Heart left ventricle (tissue), 16 donors: ENCODE measurements at regions not wholly inside any gene's neighbourhood (a gene's known extent, or its start where the extent isn't known, plus 50 kb on each side); places are given as distances from the start of the nearest gene placed in this dataset.
A peak's percentile ranks its signal among the peaks of the same experiment; 100 is the strongest.
"Not testable (repeated sequence)": the region's sequence is repeated elsewhere in the genome, so short reads cannot be mapped to it uniquely, and the experiment has no call there.

Experiments used
- ATAC-seq, 4 donors: fragments of 200-7000 bp; cut with Tn5 transposase; one replicate each; pipeline ENCODE4 v1.9.1; 2020 to 2022; ENCODE audit warnings: moderate library complexity in 4 of 4, mild to moderate bottlenecking in 3 of 4, moderate number of reproducible peaks in 1 of 4
- DNase-seq, 5 donors: peaks; one replicate each; pipeline ENCODE4 v3.0.0-alpha.2; 2020
- H3K27ac ChIP-seq, 12 donors: fragments of 200-600 bp; sonication (generic) in 4 of 12; one replicate each; pipeline versions ENCODE4 v1.5.0 to v1.8.0; 2016 to 2022; ENCODE audit warnings: mild to moderate bottlenecking in 2 of 12
- H3K27me3 ChIP-seq, 9 donors: fragments of 200-600 bp; sonication (generic) in 2 of 9; one replicate each; pipeline versions ENCODE4 v1.5.1 to v1.8.0; 2016 to 2022; ENCODE audit warnings: mild to moderate bottlenecking in 3 of 9
- H3K36me3 ChIP-seq, 9 donors: fragments of 200-600 bp; sonication (generic) in 2 of 9; one replicate each; pipeline versions ENCODE4 v1.5.0 to v1.8.0; 2018 to 2022; ENCODE audit warnings: mild to moderate bottlenecking in 2 of 9
- H3K4me1 ChIP-seq, 12 donors: fragments of 200-600 bp; sonication (generic) in 4 of 12; one replicate each; pipeline versions ENCODE4 v1.5.0 to v1.8.0; 2016 to 2022; ENCODE audit warnings: mild to moderate bottlenecking in 3 of 12
- H3K4me3 ChIP-seq, 12 donors: fragments of 200-600 bp; sonication (generic) in 4 of 12; one replicate each; pipeline versions ENCODE4 v1.5.0 to v1.8.0; 2017 to 2022; ENCODE audit warnings: mild to moderate bottlenecking in 9 of 12, moderate library complexity in 4 of 12
- H3K9me3 ChIP-seq, 12 donors: fragments of 200-600 bp; sonication (generic) in 4 of 12; one replicate each; pipeline versions ENCODE4 v1.5.0 to v1.8.0; 2016 to 2022; ENCODE audit warnings: mild to moderate bottlenecking in 1 of 12
- POLR2A ChIP-seq, 2 donors: fragments of 450-650 bp; IDR thresholded peaks; one replicate each; pipeline ENCODE4 v1.6.1; 2017; ENCODE audit warnings: antibody characterized with exemption in 2 of 2, mild to moderate bottlenecking in 2 of 2, moderate library complexity in 2 of 2
- WGBS, 4 donors: extraction: QIAGEN DNeasy Blood & Tissue Kit in 2 of 4; methylation state at CpG; one replicate each; pipeline versions ENCODE4 v1.1.5 to v1.1.7; 2013 to 2018; 5-methylcytosine and 5-hydroxymethylcytosine counted together
- intact Hi-C, 10 donors: fragments of 100-400 bp; cut with DNase I; formaldehyde crosslinking; loops; one replicate each; pipeline versions ENCODE4 v1.11.1 to v1.14.2; 2022
- TF ChIP-seq, protein P1 (sequence below), 12 donors: fragments of 200-600 bp; sonication (generic) in 4 of 12; IDR thresholded peaks; one replicate each; pipeline versions ENCODE4 v1.5.0 to v1.8.0; 2018 to 2022; ENCODE audit warnings: antibody characterized with exemption in 12 of 12, mild to moderate bottlenecking in 5 of 12
- donor health status: ischemic (EF 13 %, LVEDD 7.1; RV severe dilation, severe dysfunction).
- donor health status: healthy with polysubstance abuse.
- donor health status: DM: no; HTN: yes; CAD: no.
- donor health status: DM: no; HTN: no; CAD: no.
- donor health status: ischemic (EF 25% LVEDD 6.9; RV normal size, moderate dysfunction).
- donor health status: ischemic (EF 25% LVEDD 5.7; RV mildly dilated, moderate dysfunction).
- donor health status: healthy.
- donor health status: DM: yes; HTN: yes; CAD: no.
- donor health status: ischemic (EF 35%, LVEDD 5.7; RV mildly dilated, moderate dysfunction).
- donor health status: nonischemic (EF 11% LVEDD 7.7; RV severe dilation, severe dysfunction).
- donor health status: DM: yes; HTN: yes; CAD: no.
- donor health status: PGD.
- donor health status: ischemic (EF 29% LVEDD 5.4; RV normal size, mild dysfunction).
- donor health status: nonischemic (EF 23%, LVEDD 6.1; RV moderate dilation, normal function).

DNA sequence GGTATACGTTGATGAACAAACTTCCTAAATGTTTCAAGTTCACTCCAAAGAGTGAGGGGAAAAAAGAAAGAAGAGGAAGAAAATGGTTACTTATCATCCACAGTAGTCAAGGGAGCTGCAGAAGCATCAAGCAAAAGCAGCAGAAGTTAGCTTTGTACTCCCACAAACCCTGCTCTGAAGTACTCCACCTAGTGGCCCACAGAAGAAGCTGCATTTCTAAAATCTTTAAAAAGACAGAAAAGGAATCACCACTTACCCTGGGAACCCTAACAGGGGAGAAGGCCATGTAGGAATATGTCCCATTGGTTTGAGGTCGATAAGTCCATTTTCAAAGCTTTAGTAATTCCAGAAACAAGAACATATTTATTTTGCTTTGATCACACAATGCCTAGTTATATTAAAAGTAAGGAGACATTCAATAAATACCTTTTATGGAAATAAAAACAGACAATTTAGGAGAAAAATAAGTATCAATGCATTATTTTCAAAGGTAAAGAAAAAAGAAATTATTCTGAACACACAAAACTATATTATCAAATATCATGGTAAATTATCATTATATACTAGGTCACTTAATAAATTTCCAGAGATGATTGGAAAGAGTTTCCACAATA is 900.5 kb upstream of the DEFB115 start:
- H3K4me3 ChIP-seq, H3K4me1 ChIP-seq, H3K36me3 ChIP-seq, DNase-seq, H3K27me3 ChIP-seq, H3K9me3 ChIP-seq, ATAC-seq, H3K27ac ChIP-seq, intact Hi-C loops: not testable (repeated sequence)
- TF ChIP-seq, protein P1, sequence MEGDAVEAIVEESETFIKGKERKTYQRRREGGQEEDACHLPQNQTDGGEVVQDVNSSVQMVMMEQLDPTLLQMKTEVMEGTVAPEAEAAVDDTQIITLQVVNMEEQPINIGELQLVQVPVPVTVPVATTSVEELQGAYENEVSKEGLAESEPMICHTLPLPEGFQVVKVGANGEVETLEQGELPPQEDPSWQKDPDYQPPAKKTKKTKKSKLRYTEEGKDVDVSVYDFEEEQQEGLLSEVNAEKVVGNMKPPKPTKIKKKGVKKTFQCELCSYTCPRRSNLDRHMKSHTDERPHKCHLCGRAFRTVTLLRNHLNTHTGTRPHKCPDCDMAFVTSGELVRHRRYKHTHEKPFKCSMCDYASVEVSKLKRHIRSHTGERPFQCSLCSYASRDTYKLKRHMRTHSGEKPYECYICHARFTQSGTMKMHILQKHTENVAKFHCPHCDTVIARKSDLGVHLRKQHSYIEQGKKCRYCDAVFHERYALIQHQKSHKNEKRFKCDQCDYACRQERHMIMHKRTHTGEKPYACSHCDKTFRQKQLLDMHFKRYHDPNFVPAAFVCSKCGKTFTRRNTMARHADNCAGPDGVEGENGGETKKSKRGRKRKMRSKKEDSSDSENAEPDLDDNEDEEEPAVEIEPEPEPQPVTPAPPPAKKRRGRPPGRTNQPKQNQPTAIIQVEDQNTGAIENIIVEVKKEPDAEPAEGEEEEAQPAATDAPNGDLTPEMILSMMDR (IDR thresholded peaks at IDR 0.05): peak; percentile 43 to 79 (median 64)
- 15 to 34% (median 17%) methylated on average over 2 of the region's 2 CpGs for WGBS, 4 donors

DNA sequence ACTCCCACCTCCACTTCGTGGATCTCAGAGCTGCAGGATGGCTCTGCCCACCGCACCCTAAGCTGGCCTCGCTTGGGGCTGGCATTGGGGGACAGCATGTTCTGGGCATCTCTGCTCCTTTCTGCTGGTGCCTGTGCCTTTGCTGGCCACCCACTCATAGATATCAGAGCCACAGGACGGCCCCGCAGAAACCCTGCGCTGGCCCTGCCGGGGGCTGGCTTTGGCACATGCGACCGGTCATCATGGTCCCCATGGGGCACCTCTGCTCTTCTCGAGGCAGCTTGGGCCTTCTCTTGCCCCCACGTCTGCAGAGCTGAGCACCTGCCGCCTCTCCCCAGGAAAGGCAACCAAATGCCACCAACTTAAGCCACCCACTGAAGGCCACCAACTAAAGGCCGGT is 895.7 kb upstream of the DEFB115 start:
- ATAC-seq, H3K36me3 ChIP-seq, intact Hi-C loops, DNase-seq, H3K27ac ChIP-seq, H3K4me3 ChIP-seq, H3K27me3 ChIP-seq, H3K4me1 ChIP-seq, H3K9me3 ChIP-seq: not testable (repeated sequence)
- 67 to 93% (median 85%) methylated on average over 9 to 13 of the region's 13 CpGs for WGBS, 4 donors

DNA sequence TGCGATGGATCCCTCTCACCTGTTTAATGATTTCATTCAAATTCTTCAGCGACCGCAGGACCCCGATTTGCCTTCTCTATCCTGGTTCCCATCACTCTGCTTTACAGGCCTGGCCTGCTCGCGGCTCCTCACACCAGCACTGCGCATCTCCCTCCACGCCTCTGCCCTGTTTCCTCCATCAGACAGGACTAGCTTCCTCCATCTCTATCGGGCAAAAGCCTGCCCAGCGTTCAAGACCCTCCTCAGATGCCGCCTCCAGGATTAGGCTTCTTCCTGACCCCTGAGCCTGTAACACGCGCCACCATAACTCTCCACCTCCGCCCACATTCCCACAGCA is 881.1 kb upstream of the DEFB115 start:
- H3K36me3 ChIP-seq, H3K27me3 ChIP-seq, ATAC-seq, H3K9me3 ChIP-seq, DNase-seq: not testable (repeated sequence)
- H3K4me3 ChIP-seq: peak overlapping the region; percentile 59 to 98 (median 77)
- peak overlapping the region in 6 of 12 donors; percentile 11 to 88 (median 78) for H3K27ac ChIP-seq
- H3K4me1 ChIP-seq: peaks cover 0 to 20% (median 4%) of the 10 kb centered on the region in 12 donors
- WGBS, 4 donors: 65 to 82% (median 73%) methylated on average over 14 of the region's 14 CpGs
- intact Hi-C loops: loop anchor here in 1 of 10 donors (10.0 kb wide), 1 partner anchor 208 kb away; no protein-coding TSS in a partner anchor

DNA sequence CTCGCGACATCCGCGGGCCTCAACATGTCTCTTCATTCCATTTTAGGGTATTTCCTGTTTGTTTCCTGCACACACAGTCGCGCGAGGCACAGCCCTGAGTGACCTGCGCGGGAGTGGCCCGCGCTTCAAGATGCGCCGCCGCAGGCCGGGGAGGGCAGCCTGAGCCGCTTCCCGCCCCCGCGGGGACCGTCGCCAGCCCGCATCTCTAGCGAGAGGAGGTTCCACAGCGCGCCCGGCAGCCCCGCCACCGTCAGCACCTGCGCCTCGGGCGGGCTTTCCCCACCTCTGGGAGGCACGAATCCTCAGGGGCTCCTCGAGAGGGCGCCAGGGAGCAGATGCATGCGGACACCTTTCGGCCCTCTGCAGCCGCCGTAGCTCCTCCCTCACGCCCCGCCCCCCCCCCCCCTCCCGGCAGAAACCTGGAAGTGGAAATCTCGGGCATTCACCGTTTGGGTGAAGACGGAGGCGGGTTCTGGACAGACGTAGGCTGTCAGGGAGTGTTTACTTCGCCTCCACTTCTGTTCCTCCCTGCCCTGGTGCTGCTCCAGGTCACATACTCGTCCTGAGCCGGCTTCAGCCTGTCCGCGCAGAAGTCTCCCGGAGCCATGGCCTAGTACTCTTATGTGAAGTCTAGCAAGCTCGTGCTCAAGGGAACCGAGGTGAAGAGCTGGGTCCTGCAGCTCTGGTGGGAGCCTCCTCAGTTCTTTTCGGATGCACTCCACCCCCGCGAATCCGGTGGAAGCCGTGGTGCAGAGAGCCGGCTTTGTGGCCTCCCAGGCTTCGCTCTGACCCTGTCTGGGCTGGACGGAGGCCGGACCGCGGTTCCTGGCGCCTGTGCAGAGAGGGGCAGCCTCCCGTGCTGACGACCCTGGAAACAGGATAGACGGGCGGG is 880.5 kb upstream of the DEFB115 start:
- Histone ChIP-seq H3K4me1 (peaks cover 0 to 20% (median 4%) of the 10 kb centered on the region in 12 donors), H3K27me3 (no peaks in the 10 kb centered on the region), H3K27ac (peak overlapping the region in 11 of 12 donors; percentile 55 to 88 (median 78)), H3K4me3 (peak overlapping the region; percentile 59 to 98 (median 77)), H3K9me3 (no peaks in the 10 kb centered on the region), H3K36me3 (peaks cover 0 to 9% (median 0%) of the 10 kb centered on the region in 9 donors)
- ATAC-seq (peak; percentile 69 to 92 (median 87)), DNase-seq (peak; percentile 78 to 91 (median 89))
- WGBS, 4 donors: 6 to 35% (median 14%) methylated on average over 49 to 70 of the region's 70 CpGs
- TF ChIP-seq POLR2A (IDR thresholded peaks at IDR 0.05): no peak
- TF ChIP-seq, protein P1 (IDR thresholded peaks at IDR 0.05): peak; percentile 55 to 87 (median 70)
- intact Hi-C loops: loop anchor here in 1 of 10 donors (10.0 kb wide), 1 partner anchor 208 kb away; no protein-coding TSS in a partner anchor

DNA sequence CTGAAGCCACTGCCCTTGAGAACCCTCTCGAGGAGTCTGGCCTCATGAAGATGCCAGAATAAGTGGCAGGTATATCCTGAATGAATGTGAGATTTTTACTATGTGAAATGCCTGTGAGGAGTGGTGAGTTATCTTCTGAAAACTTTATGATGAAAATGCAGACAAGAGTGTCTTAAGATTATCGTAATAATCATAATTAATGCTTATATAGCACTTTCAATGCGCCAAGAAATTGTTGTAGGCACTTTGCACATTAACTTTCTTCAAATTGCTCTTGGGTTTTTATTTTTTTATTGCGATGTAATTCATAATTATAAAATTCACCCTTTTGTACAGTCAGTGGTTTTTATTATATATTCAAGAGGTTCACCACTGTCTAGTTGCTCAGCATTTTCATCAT is 879.1 kb upstream of the DEFB115 start:
- DNase-seq, H3K9me3 ChIP-seq, H3K27ac ChIP-seq, H3K27me3 ChIP-seq, ATAC-seq: not testable (repeated sequence)
- peaks cover 0 to 13% (median 0%) of the 10 kb centered on the region in 9 donors for H3K36me3 ChIP-seq
- 63 to 80% (median 76%) methylated on average over 4 of the region's 4 CpGs for WGBS, 4 donors
- peaks cover 0 to 20% (median 4%) of the 10 kb centered on the region in 12 donors for H3K4me1 ChIP-seq
- intact Hi-C loops: loop anchor here in 1 of 10 donors (10.0 kb wide), 1 partner anchor 206 kb away; no protein-coding TSS in a partner anchor
- H3K4me3 ChIP-seq: peak overlapping the region in 7 of 12 donors; percentile 67 to 98 (median 87)

DNA sequence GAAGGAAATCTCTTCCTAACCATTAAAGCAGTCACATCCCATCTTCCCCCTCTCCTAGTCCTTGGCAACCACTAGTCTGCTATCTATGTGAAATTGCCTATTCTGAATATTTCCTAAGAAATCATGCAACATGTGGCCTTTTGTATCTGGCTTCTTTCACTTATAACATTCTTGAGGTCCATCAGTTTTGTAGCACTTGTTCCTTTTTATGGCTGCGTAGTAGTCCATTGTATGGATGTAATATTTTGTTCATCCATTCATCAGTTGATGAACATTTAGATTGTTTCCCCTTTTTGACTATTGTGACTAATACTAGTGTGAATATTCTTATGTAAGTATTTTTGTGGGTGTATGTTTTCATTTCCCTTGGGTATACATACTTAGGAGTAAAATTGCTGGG is 878.7 kb upstream of the DEFB115 start:
- not testable (repeated sequence) for H3K27ac ChIP-seq, ATAC-seq, DNase-seq, H3K9me3 ChIP-seq, H3K27me3 ChIP-seq
- peak overlapping the region in 1 of 12 donors; percentile 67 for H3K4me3 ChIP-seq
- peaks cover 0 to 13% (median 0%) of the 10 kb centered on the region in 9 donors for H3K36me3 ChIP-seq
- peaks cover 0 to 20% (median 4%) of the 10 kb centered on the region in 12 donors for H3K4me1 ChIP-seq
- intact Hi-C loops: loop anchor here in 1 of 10 donors (10.0 kb wide), 1 partner anchor 206 kb away; no protein-coding TSS in a partner anchor
- 84 to 96% (median 95%) methylated on average over 1 of the region's 1 CpG for WGBS, 4 donors

DNA sequence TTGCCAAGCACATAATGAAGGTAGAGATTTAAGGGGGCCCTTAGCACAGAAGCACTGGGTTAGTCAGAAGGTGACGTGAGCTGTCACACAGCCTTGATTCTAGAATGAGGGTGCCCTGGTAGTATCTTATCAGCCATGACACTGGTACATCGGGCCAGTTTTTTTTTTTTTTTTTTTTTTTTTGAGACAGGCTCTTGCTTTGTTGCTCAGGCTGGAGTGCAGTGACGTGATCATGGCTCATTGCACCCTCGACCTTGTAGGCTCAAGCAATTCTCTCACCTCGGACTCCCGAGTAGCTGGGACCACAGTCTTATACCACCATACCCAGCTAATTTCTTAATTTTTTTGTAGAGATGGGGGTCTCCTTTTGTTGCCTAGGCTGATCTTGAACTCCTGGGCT is 872.6 kb upstream of the DEFB115 start:
- H3K9me3 ChIP-seq, intact Hi-C loops, H3K4me1 ChIP-seq, H3K27ac ChIP-seq, ATAC-seq, H3K4me3 ChIP-seq, H3K27me3 ChIP-seq, DNase-seq: not testable (repeated sequence)
- H3K36me3 ChIP-seq: peaks cover 0 to 54% (median 14%) of the 10 kb centered on the region in 9 donors
- WGBS, 4 donors: 53 to 66% (median 59%) methylated on average over 6 of the region's 6 CpGs

DNA sequence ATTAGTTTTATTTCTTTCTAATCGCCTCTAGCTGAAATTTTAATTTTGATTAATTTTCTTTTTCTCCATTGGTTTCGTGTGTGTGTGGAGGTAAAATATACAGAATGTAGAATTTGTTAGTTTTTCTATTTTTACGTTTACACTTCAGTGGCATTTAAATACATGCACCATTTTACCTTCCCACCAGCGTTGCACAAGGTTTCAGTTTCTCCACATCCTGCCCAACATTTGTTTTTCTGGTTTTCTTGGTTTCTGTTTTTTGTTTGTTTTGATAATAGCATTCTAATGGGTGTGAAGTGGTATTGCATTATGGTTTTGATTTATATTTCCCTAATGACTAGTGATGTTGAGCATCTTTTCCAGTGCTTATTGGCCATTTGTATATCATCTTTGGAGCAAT is 871.4 kb upstream of the DEFB115 start:
- DNase-seq, H3K4me3 ChIP-seq, H3K27me3 ChIP-seq, ATAC-seq, H3K9me3 ChIP-seq, H3K4me1 ChIP-seq, H3K27ac ChIP-seq, intact Hi-C loops: not testable (repeated sequence)
- peaks cover 0 to 64% (median 22%) of the 10 kb centered on the region in 9 donors for H3K36me3 ChIP-seq
- WGBS, 4 donors: 70 to 95% (median 87%) methylated on average over 4 of the region's 4 CpGs
